ENCODE measurements at regions not wholly inside any gene's neighbourhood (a gene's known extent, or its start where the extent isn't known, plus 50 kb on each side); places are given as distances from the start of the nearest gene placed in this dataset.

- no peak for TF ChIP-seq CTCF (conservative IDR thresholded peaks at IDR 0.05; ENCODE audit: low read depth in 2 of 2)
- TF ChIP-seq STAT1 (IDR thresholded peaks at IDR 0.05; ENCODE audit: unreplicated experiment): no peak
- TF ChIP-seq EZH2phosphoT487 (IDR thresholded peaks at IDR 0.05; ENCODE audit: unreplicated experiment): no peak
These were observed 475.7 kb downstream of the SHISA9 start (continued) for GRCh38 chr16:13377143-13377542.

DNA sequence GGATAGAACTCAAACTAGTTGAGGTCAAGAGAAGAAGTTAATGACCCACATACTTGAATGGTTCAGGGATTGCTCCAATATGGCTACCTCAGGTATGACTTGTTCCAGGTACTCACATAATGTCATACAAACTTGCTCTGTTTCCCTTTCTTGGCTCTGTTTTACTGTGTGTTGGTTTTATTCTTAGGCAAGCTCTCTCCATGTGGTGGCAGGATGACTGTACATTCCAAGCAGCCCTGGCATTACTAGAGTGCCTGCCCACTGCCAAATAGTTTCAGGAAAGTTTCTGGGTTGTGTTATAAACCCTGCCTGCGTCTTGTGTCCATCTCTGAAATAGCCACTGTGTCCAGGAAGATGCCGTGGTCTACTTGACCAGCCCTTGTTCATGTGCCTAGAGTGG lies 476.8 kb downstream of the SHISA9 start:
- Histone ChIP-seq H3K4me3 (no peak overlapping the region), H3F3A (replicated peaks; ENCODE audit: low read depth) (no peaks in the 10 kb centered on the region), H3K36me3 (ENCODE audit: insufficient read depth) (no peaks in the 10 kb centered on the region), H2AFZ (no peak overlapping the region), H3K4me2 (no peak overlapping the region), H3K27me3 (ENCODE audit: insufficient read depth) (no peaks in the 10 kb centered on the region), H3K79me2 (replicated peaks; ENCODE audit: insufficient read depth) (no peaks in the 10 kb centered on the region; the same call in 1 of the 2 replicates), H3K9me2 (ENCODE audit: insufficient read depth) (no peaks in the 10 kb centered on the region; the same call in 1 of the 2 replicates), H3K4me1 (ENCODE audit: insufficient read depth) (peaks cover 5% of the 10 kb centered on the region; the same call in 1 of the 2 replicates), H3K27ac (ENCODE audit: low read depth) (no peak overlapping the region), H4K20me1 (replicated peaks; ENCODE audit: insufficient read depth) (no peaks in the 10 kb centered on the region)
- Mint-ChIP-seq H3K4me3 (no peak overlapping the region), H3K9me3 (peaks cover 37% of the 10 kb centered on the region), H3K36me3 (ENCODE audit: low read depth) (peaks cover 42% of the 10 kb centered on the region), H3K27ac (no peak overlapping the region), H3K4me1 (peaks cover 4% of the 10 kb centered on the region), H3K27me3 (ENCODE audit: insufficient read depth, low read depth, poor library complexity) (no peaks in the 10 kb centered on the region)
- ATAC-seq: no peak
- DNase-seq (ENCODE audit: low spot score): no peak
- TF ChIP-seq CTCF (conservative IDR thresholded peaks at IDR 0.05; ENCODE audit: low read depth in 2 of 2): no peak
- no peak for TF ChIP-seq JUNB (IDR thresholded peaks at IDR 0.05; ENCODE audit: unreplicated experiment)
- TF ChIP-seq EZH2phosphoT487 (IDR thresholded peaks at IDR 0.05; ENCODE audit: unreplicated experiment): no peak
- no peak for TF ChIP-seq POLR2AphosphoS5 (IDR thresholded peaks at IDR 0.05; ENCODE audit: low read depth)
- TF ChIP-seq STAT1 (IDR thresholded peaks at IDR 0.05; ENCODE audit: unreplicated experiment): no peak
- TF ChIP-seq ZNF331 (CRISPR knock-in tag; IDR thresholded peaks at IDR 0.05; ENCODE audit: low read depth): no peak
- TF ChIP-seq ZNF114 (CRISPR knock-in tag; IDR thresholded peaks at IDR 0.05): no peak
- TF ChIP-seq, protein P1, sequence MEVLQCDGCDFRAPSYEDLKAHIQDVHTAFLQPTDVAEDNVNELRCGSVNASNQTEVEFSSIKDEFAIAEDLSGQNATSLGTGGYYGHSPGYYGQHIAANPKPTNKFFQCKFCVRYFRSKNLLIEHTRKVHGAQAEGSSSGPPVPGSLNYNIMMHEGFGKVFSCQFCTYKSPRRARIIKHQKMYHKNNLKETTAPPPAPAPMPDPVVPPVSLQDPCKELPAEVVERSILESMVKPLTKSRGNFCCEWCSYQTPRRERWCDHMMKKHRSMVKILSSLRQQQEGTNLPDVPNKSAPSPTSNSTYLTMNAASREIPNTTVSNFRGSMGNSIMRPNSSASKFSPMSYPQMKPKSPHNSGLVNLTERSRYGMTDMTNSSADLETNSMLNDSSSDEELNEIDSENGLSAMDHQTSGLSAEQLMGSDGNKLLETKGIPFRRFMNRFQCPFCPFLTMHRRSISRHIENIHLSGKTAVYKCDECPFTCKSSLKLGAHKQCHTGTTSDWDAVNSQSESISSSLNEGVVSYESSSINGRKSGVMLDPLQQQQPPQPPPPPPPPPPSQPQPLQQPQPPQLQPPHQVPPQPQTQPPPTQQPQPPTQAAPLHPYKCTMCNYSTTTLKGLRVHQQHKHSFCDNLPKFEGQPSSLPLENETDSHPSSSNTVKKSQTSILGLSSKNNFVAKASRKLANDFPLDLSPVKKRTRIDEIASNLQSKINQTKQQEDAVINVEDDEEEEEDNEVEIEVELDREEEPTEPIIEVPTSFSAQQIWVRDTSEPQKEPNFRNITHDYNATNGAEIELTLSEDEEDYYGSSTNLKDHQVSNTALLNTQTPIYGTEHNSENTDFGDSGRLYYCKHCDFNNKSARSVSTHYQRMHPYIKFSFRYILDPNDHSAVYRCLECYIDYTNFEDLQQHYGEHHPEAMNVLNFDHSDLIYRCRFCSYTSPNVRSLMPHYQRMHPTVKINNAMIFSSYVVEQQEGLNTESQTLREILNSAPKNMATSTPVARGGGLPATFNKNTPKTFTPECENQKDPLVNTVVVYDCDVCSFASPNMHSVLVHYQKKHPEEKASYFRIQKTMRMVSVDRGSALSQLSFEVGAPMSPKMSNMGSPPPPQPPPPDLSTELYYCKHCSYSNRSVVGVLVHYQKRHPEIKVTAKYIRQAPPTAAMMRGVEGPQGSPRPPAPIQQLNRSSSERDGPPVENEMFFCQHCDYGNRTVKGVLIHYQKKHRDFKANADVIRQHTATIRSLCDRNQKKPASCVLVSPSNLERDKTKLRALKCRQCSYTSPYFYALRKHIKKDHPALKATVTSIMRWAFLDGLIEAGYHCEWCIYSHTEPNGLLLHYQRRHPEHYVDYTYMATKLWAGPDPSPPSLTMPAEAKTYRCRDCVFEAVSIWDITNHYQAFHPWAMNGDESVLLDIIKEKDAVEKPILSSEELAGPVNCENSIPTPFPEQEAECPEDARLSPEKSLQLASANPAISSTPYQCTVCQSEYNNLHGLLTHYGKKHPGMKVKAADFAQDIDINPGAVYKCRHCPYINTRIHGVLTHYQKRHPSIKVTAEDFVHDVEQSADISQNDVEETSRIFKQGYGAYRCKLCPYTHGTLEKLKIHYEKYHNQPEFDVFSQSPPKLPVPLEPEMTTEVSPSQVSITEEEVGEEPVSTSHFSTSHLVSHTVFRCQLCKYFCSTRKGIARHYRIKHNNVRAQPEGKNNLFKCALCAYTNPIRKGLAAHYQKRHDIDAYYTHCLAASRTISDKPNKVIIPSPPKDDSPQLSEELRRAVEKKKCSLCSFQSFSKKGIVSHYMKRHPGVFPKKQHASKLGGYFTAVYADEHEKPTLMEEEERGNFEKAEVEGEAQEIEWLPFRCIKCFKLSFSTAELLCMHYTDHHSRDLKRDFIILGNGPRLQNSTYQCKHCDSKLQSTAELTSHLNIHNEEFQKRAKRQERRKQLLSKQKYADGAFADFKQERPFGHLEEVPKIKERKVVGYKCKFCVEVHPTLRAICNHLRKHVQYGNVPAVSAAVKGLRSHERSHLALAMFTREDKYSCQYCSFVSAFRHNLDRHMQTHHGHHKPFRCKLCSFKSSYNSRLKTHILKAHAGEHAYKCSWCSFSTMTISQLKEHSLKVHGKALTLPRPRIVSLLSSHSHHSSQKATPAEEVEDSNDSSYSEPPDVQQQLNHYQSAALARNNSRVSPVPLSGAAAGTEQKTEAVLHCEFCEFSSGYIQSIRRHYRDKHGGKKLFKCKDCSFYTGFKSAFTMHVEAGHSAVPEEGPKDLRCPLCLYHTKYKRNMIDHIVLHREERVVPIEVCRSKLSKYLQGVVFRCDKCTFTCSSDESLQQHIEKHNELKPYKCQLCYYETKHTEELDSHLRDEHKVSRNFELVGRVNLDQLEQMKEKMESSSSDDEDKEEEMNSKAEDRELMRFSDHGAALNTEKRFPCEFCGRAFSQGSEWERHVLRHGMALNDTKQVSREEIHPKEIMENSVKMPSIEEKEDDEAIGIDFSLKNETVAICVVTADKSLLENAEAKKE (CRISPR knock-in tag; IDR thresholded peaks at IDR 0.05): no peak
- TF ChIP-seq EZH2 (IDR thresholded peaks at IDR 0.05; ENCODE audit: low read depth, unreplicated experiment): no peak
- TF ChIP-seq ETS1 (IDR thresholded peaks at IDR 0.05): no peak
- no peak for TF ChIP-seq CREB1 (CRISPR knock-in tag; IDR thresholded peaks at IDR 0.05; ENCODE audit: low read depth)
